GM12878 (cell line): ENCODE measurements at regions not wholly inside any gene's neighbourhood (a gene's known extent, or its start where the extent isn't known, plus 50 kb on each side); places are given as distances from the start of the nearest gene placed in this dataset.

Source experiments
- ATAC-seq: fragments of 200-7000 bp; cut with Tn5 transposase; 3 replicates; pipeline ENCODE4 v1.9.1; 2020; ENCODE audit warnings: mild to moderate bottlenecking, moderate library complexity
- BruUV-seq: library from RNA; stranded (reverse); fragments of 400-500 nt; replicated peaks from 2 replicates; lab custom pipeline; 2021; lab: Mats Ljungman, UMichigan
- CTCF ChIA-PET: fragments of 300-600 bp; sonication (Branson Sonifier 250); formaldehyde crosslinking; extraction: SDS; loops from one replicate; lab custom pipeline; 2021; ENCODE audit warnings: inconsistent platforms; lab: Yijun Ruan, JAX
- POLR2A ChIA-PET: fragments of 350-600 bp; formaldehyde crosslinking; extraction: SDS; loops from one replicate; lab custom pipeline; 2021; ENCODE audit warnings: inconsistent platforms; lab: Charles Lee
- RAD21 ChIA-PET: fragments of 300-600 bp; sonication (Branson Sonifier 250); formaldehyde crosslinking; loops from one replicate; lab custom pipeline; 2023; ENCODE audit warnings: antibody characterized with exemption; ENCODE audit not compliant: unreplicated experiment; lab: Charles Lee
- SMC1A ChIA-PET: fragments of 300-600 bp; sonication (Branson Sonifier 250); formaldehyde crosslinking; loops from one replicate; lab custom pipeline; 2023; ENCODE audit not compliant: unreplicated experiment, uncharacterized antibody; lab: Charles Lee
- DNase-seq: peaks from one replicate; pipeline ENCODE4 v3.0.0-alpha.2; 2011; ENCODE audit warnings: low read depth, low spot score
- FAIRE-seq: peaks from 3 replicates; lab custom pipeline; 2011; peaks lifted over from hg19 to GRCh38; lab: Jason Lieb, UNC
- H2AFZ ChIP-seq: 2 replicates; pipeline ENCODE4 v1.6.0; 2011; ENCODE audit warnings: low read depth, low read length, control low read depth; ENCODE audit not compliant: control insufficient read depth
- H3K27ac ChIP-seq: 2 replicates; pipeline ENCODE4 v1.5.1; 2011; ENCODE audit warnings: control low read depth; ENCODE audit not compliant: control insufficient read depth, insufficient read depth
- H3K27me3 ChIP-seq, 2 experiments: replicated peaks in 1 of 2; 2 replicates each; pipeline versions ENCODE4 v1.6.0 to v1.6.1; 2011; ENCODE audit warnings: low read length in 1 of 2; ENCODE audit not compliant: control insufficient read depth in 2 of 2, insufficient read depth in 2 of 2
- H3K36me3 ChIP-seq, 2 experiments: 2 replicates each; pipeline ENCODE4 v1.5.1; 2011; ENCODE audit warnings: low read length in 1 of 2; ENCODE audit not compliant: control insufficient read depth in 2 of 2, insufficient read depth in 2 of 2
- H3K4me1 ChIP-seq: 2 replicates; pipeline ENCODE4 v1.6.1; 2011; ENCODE audit warnings: mild to moderate bottlenecking, low read length, moderate library complexity, mixed read lengths; ENCODE audit not compliant: control insufficient read depth, insufficient read depth
- H3K4me2 ChIP-seq: 2 replicates; pipeline ENCODE4 v1.6.0; 2011; ENCODE audit warnings: control low read depth; ENCODE audit not compliant: control insufficient read depth, insufficient read depth
- H3K4me3 ChIP-seq: fragments of 200-600 bp; sonication (generic); 2 replicates; pipeline ENCODE4 v1.5.1; 2016
- H3K79me2 ChIP-seq: 2 replicates; pipeline ENCODE4 v1.6.0; 2011; ENCODE audit warnings: low read length; ENCODE audit not compliant: control insufficient read depth, insufficient read depth
- H3K9ac ChIP-seq: 2 replicates; pipeline ENCODE4 v1.8.0; 2011; ENCODE audit warnings: low read length, control low read depth, mixed read lengths; ENCODE audit not compliant: control insufficient read depth, insufficient read depth
- H3K9me3 ChIP-seq: replicated peaks from 3 replicates; pipeline ENCODE4 v1.5.1; 2011; ENCODE audit warnings: mild to moderate bottlenecking, low read length; ENCODE audit not compliant: control insufficient read depth, insufficient read depth
- H4K20me1 ChIP-seq: 2 replicates; pipeline ENCODE4 v1.6.0; 2011; ENCODE audit not compliant: control insufficient read depth, insufficient read depth
- CEBPB ChIP-seq, 2 experiments: fragments of 150-350 bp in 1 of 2; IDR thresholded peaks; 2 replicates each; pipeline ENCODE4 v1.6.1; 2012 to 2014; ENCODE audit warnings: low read depth in 2 of 2, low read length in 2 of 2, borderline replicate concordance in 1 of 2, inconsistent platforms in 1 of 2
- FOXK2 ChIP-seq: fragments of 450-650 bp; IDR thresholded peaks from 2 replicates; pipeline ENCODE4 v1.6.1; 2017; ENCODE audit warnings: mild to moderate bottlenecking, moderate library complexity
- GATAD2B ChIP-seq: fragments of 450-650 bp; conservative IDR thresholded peaks from 2 replicates; pipeline ENCODE4 v1.6.1; 2017; ENCODE audit warnings: low read depth, mild to moderate bottlenecking, moderate library complexity
- KDM1A ChIP-seq: fragments of 200-600 bp; sonication (generic); IDR thresholded peaks from 2 replicates; pipeline ENCODE4 v1.6.1; 2016; ENCODE audit warnings: borderline replicate concordance
- LARP7 ChIP-seq: fragments of 450-650 bp; IDR thresholded peaks from 2 replicates; pipeline ENCODE4 v1.6.1; 2017; ENCODE audit warnings: mild to moderate bottlenecking
- MXI1 ChIP-seq: fragments of 150-350 bp; IDR thresholded peaks from 2 replicates; pipeline ENCODE4 v1.6.1; 2011; ENCODE audit warnings: low read depth, mild to moderate bottlenecking, inconsistent platforms, low read length, improper control_type of control experiment
- NFXL1 ChIP-seq: fragments of 450-650 bp; IDR thresholded peaks from 2 replicates; pipeline ENCODE4 v1.6.1; 2017; ENCODE audit warnings: antibody characterized with exemption, mild to moderate bottlenecking, borderline replicate concordance
- POLR2A ChIP-seq: IDR thresholded peaks from 2 replicates; pipeline ENCODE4 v1.6.1; 2011; ENCODE audit warnings: low read depth, mild to moderate bottlenecking, low read length
- RFX5 ChIP-seq: IDR thresholded peaks from 2 replicates; pipeline ENCODE4 v1.6.1; 2011; ENCODE audit warnings: low read depth, low read length, improper control_type of control experiment
- SMAD1 ChIP-seq: fragments of 450-650 bp; IDR thresholded peaks from 2 replicates; pipeline ENCODE4 v1.6.1; 2018; ENCODE audit warnings: mild to moderate bottlenecking, low read depth; ENCODE audit not compliant: partially characterized antibody
- SPI1 ChIP-seq: IDR thresholded peaks from 2 replicates; pipeline ENCODE4 v1.6.1; 2011; ENCODE audit warnings: low read depth, mild to moderate bottlenecking, low read length, moderate library complexity, borderline replicate concordance; ENCODE audit not compliant: insufficient read depth
- YBX1 ChIP-seq: fragments of 450-650 bp; IDR thresholded peaks from 2 replicates; pipeline ENCODE4 v1.6.1; 2016; ENCODE audit warnings: antibody characterized with exemption
- ZNF217 ChIP-seq: fragments of 450-650 bp; IDR thresholded peaks from 2 replicates; pipeline ENCODE4 v1.6.1; 2017; ENCODE audit warnings: antibody characterized with exemption, mild to moderate bottlenecking
- ZNF24 ChIP-seq: fragments of 450-650 bp; IDR thresholded peaks from 2 replicates; pipeline ENCODE4 v1.6.1; 2017; ENCODE audit warnings: antibody characterized with exemption, mild to moderate bottlenecking
- ZSCAN29 ChIP-seq: fragments of 450-650 bp; IDR thresholded peaks from 2 replicates; pipeline ENCODE4 v1.6.1; 2017; ENCODE audit warnings: mild to moderate bottlenecking, moderate library complexity
- WGBS: methylation state at CpG from one replicate; pipeline ENCODE4 v1.1.6; 2016; ENCODE audit warnings: low lambda C conversion rate; ENCODE audit not compliant: insufficient replicate concordance, insufficient coverage; ENCODE audit errors: missing lambda C conversion rate; 5-methylcytosine and 5-hydroxymethylcytosine counted together
- in situ Hi-C: fragments of 300-500 bp; cut with MboI; formaldehyde crosslinking; loops from 9 replicates; pipeline ENCODE4 v1.14.3; 2018; ENCODE audit warnings: mixed read lengths
- intact Hi-C: fragments of 100-400 bp; cut with micrococcal nuclease; formaldehyde crosslinking; loops from one replicate; pipeline ENCODE4 v1.14.2; 2022; ENCODE audit not compliant: unreplicated experiment
- TF ChIP-seq, protein P1 (sequence below): IDR thresholded peaks from 2 replicates; pipeline ENCODE4 v1.6.1; 2012; ENCODE audit warnings: improper control_type of control experiment, low read depth, low read length; ENCODE audit not compliant: insufficient replicate concordance
- TF ChIP-seq, protein P2 (sequence below): IDR thresholded peaks from 2 replicates; pipeline ENCODE4 v1.6.1; 2012; ENCODE audit warnings: low read depth, low read length, improper control_type of control experiment
- TF ChIP-seq, protein P3 (sequence below): fragments of 450-650 bp; IDR thresholded peaks from 2 replicates; pipeline ENCODE4 v1.6.1; 2014; ENCODE audit warnings: mild to moderate bottlenecking

DNA sequence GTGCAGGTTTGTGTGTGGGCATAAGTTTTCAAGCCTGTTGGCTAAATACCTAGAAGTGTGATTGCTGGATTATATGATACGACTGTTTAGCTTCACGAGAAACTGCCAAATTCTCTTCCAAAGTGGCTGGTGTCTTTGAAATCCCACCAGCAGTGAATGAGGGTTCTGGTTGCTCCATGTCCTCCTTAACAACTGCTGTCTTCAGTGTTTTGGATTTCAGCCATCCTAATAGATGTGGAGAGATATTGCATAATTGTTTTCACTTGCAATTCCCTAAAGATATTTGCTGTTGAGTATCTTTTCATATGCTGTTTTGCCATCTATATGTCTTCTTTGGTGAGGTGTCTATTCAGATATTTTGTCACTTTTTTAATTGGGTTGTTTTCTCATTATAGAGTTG is 390.5 kb downstream of the ZNF536 start (continued):
- TF ChIP-seq, protein P1, sequence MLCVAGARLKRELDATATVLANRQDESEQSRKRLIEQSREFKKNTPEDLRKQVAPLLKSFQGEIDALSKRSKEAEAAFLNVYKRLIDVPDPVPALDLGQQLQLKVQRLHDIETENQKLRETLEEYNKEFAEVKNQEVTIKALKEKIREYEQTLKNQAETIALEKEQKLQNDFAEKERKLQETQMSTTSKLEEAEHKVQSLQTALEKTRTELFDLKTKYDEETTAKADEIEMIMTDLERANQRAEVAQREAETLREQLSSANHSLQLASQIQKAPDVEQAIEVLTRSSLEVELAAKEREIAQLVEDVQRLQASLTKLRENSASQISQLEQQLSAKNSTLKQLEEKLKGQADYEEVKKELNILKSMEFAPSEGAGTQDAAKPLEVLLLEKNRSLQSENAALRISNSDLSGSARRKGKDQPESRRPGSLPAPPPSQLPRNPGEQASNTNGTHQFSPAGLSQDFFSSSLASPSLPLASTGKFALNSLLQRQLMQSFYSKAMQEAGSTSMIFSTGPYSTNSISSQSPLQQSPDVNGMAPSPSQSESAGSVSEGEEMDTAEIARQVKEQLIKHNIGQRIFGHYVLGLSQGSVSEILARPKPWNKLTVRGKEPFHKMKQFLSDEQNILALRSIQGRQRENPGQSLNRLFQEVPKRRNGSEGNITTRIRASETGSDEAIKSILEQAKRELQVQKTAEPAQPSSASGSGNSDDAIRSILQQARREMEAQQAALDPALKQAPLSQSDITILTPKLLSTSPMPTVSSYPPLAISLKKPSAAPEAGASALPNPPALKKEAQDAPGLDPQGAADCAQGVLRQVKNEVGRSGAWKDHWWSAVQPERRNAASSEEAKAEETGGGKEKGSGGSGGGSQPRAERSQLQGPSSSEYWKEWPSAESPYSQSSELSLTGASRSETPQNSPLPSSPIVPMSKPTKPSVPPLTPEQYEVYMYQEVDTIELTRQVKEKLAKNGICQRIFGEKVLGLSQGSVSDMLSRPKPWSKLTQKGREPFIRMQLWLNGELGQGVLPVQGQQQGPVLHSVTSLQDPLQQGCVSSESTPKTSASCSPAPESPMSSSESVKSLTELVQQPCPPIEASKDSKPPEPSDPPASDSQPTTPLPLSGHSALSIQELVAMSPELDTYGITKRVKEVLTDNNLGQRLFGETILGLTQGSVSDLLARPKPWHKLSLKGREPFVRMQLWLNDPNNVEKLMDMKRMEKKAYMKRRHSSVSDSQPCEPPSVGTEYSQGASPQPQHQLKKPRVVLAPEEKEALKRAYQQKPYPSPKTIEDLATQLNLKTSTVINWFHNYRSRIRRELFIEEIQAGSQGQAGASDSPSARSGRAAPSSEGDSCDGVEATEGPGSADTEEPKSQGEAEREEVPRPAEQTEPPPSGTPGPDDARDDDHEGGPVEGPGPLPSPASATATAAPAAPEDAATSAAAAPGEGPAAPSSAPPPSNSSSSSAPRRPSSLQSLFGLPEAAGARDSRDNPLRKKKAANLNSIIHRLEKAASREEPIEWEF: no peak
- TF ChIP-seq GATAD2B (no peak), LARP7 (no peak), CEBPB (IDR thresholded peaks at IDR 0.05; ENCODE audit: borderline replicate concordance in 1 of 2, low read depth in 2 of 2, low read length in 2 of 2) (no peak), POLR2A (no peak), YBX1 (no peak), KDM1A (no peak)

DNA sequence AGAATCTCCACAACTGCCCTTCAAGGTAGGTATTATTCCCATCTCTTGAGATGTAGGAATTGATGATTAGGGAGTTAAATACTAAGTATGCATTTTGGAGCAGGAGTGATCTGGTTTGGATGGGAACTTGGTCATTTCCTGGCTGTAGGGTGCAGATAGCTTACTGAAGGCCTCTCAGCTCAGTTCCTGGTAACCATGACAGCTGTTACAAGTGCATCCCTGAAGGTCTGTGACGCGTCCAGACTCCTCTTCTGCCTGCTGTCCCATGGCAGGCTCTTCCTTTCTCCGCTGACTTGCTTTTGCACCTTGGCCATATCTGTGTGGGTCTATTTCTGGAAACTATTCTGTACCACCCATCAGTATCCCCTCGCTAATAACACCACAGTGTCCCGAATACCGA is 387.8 kb downstream of the ZNF536 start:
- RAD21 ChIA-PET: no interaction called here
- 36% methylated on average over 6 of the region's 6 CpGs for WGBS
- no peak overlapping the region for H3K4me2 ChIP-seq
- FAIRE-seq (no peak), DNase-seq (no peak), ATAC-seq (no peak)
- intact Hi-C loops (no loop called here), in situ Hi-C loops (no loop called here)
- no peak overlapping the region for H2AFZ ChIP-seq
- no peaks in the 10 kb centered on the region for H3K4me1 ChIP-seq
- no TSS peak for BruUV-seq
- H4K20me1 ChIP-seq: no peaks in the 10 kb centered on the region
- no peak overlapping the region for H3K27ac ChIP-seq
- no peaks in the 10 kb centered on the region for H3K27me3 ChIP-seq
- no peaks in the 10 kb centered on the region for H3K79me2 ChIP-seq
- CTCF ChIA-PET: no interaction called here
- POLR2A ChIA-PET: no interaction called here
- no peak overlapping the region for H3K9ac ChIP-seq
- SMC1A ChIA-PET: interaction anchor here (0.7 kb wide), 1 partner anchor 11 kb away, joined by 3 read pairs; no protein-coding TSS in a partner anchor
- no peaks in the 10 kb centered on the region for H3K36me3 ChIP-seq
- no peaks in the 10 kb centered on the region for H3K9me3 ChIP-seq
- H3K4me3 ChIP-seq: no peak overlapping the region
- no peak for TF ChIP-seq RFX5
- no peak for TF ChIP-seq ZNF217
- TF ChIP-seq ZNF24: no peak
- TF ChIP-seq, protein P2, sequence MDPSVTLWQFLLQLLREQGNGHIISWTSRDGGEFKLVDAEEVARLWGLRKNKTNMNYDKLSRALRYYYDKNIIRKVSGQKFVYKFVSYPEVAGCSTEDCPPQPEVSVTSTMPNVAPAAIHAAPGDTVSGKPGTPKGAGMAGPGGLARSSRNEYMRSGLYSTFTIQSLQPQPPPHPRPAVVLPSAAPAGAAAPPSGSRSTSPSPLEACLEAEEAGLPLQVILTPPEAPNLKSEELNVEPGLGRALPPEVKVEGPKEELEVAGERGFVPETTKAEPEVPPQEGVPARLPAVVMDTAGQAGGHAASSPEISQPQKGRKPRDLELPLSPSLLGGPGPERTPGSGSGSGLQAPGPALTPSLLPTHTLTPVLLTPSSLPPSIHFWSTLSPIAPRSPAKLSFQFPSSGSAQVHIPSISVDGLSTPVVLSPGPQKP: no peak
- no peak for TF ChIP-seq MXI1
- TF ChIP-seq SPI1: no peak
- TF ChIP-seq ZSCAN29: no peak
- TF ChIP-seq FOXK2: no peak
- no peak for TF ChIP-seq CEBPB (IDR thresholded peaks at IDR 0.05; ENCODE audit: borderline replicate concordance in 1 of 2, low read depth in 2 of 2, low read length in 2 of 2)
- no peak for TF ChIP-seq NFXL1
- TF ChIP-seq SMAD1: no peak
- TF ChIP-seq, protein P3, sequence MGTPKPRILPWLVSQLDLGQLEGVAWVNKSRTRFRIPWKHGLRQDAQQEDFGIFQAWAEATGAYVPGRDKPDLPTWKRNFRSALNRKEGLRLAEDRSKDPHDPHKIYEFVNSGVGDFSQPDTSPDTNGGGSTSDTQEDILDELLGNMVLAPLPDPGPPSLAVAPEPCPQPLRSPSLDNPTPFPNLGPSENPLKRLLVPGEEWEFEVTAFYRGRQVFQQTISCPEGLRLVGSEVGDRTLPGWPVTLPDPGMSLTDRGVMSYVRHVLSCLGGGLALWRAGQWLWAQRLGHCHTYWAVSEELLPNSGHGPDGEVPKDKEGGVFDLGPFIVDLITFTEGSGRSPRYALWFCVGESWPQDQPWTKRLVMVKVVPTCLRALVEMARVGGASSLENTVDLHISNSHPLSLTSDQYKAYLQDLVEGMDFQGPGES: no peak
